GM18909 (cell line): ENCODE measurements at regions not wholly inside any gene's neighbourhood (a gene's known extent, or its start where the extent isn't known, plus 50 kb on each side); places are given as distances from the start of the nearest gene placed in this dataset.
"Not testable (repeated sequence)": the region's sequence is repeated elsewhere in the genome, so short reads cannot be mapped to it uniquely, and the experiment has no call there.

ENCODE experiments used
- ATAC-seq: cut with Tn5 transposase; IDR thresholded peaks from one replicate; pipeline ENCODE4 v1.9.1; 2021; ENCODE audit warnings: mild to moderate bottlenecking; ENCODE audit not compliant: unreplicated experiment, poor library complexity

DNA sequence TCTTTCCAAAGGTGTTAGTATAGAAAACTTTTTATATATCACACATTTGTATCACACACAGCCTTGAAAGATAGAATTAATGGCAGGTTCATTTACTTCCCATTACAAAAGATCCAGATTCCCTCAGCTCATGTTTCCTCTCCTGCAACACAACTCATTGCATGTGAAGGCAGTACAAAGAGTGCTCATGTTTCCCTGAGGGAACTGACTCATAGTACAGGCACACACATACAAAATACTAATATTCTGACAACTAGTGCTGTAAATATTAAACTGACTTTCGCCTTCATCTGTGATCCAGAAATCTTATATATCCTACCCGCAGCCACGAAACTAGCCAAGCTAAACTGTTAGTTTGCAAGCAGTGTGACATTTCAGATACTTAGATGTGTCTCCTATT, 819.8 kb upstream of the PCDH7 start:
- no peak for ATAC-seq

DNA sequence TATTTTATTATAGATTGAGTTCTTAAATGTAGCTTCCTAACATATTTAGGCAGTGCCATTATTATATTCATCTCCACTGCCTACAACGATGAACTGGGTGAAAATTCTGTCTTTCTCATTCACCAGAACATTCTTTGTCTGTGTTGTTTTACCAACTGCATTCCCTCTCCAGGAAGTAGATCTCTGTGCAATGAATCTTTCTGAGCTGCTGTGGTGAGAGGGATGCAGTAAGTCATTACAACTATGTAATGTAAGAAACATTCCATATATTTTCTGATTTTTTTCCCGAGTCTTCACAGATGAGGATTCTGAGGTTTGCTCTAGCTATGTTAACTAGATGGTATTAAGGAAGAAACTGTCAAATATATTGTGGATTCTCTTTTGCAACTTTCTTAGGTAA, 811.9 kb upstream of the PCDH7 start:
- no peak for ATAC-seq

GRCh38 chr4:29927895-29928294, 792.3 kb upstream of the PCDH7 start:
- ATAC-seq, result no peak

- ATAC-seq, result no peak
Observed at GRCh38 chr4:29948451-29948850, 771.7 kb upstream of the PCDH7 start.

GRCh38 chr4:29948858-29949257, 771.3 kb upstream of the PCDH7 start:
- no peak for ATAC-seq

GRCh38 chr4:29966386-29966785, 753.8 kb upstream of the PCDH7 start:
- no peak for ATAC-seq

DNA sequence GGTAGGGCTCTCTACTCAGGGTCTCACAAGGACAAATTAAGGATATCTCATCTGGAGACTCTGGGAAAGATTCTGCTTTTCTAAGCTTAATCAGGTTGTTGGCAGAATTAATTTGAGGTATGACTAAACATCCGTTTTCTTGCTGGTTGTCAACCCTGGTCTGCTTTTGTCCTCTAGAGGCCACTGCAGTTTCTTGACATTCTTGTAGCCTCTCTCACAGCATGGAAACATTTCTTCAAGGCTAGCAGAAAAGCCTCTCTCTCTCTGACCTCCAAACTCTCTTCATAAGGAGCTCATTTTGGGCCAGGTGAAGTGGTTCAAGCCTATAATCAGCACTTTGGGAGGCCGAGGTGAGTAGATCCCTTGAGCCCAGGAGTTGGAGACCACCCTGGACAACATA, 749.5 kb upstream of the PCDH7 start:
- no peak for ATAC-seq

GRCh38 chr4:29972121-29972520, 748.0 kb upstream of the PCDH7 start:
- no peak for ATAC-seq

- no peak for ATAC-seq
Observed at GRCh38 chr4:29983890-29984289, 736.3 kb upstream of the PCDH7 start.

- no peak for ATAC-seq
Observed at GRCh38 chr4:30001628-30002027, 718.5 kb upstream of the PCDH7 start.

GRCh38 chr4:30002341-30002740, 717.8 kb upstream of the PCDH7 start:
- ATAC-seq, result no peak

DNA sequence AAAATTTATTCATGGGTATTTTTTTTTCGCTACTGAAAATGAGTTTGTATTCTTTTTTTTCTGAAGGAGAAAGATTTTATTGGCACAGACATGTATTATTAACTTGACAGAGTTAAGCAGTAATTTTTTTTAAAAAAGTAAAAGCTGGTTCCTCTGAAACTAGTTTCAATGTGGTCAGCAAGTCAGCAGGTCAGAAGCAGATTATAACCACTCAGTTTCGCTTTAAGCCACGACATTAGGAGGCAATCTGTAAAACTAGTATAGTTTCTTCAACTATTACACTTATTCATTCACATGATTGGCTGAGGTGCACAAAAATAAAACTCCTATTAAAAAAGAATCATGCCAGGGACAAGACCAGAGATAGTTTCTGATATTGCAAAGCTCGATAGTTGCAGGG, 714.2 kb upstream of the PCDH7 start:
- ATAC-seq, result no peak

GRCh38 chr4:30024526-30024925, 695.6 kb upstream of the PCDH7 start:
- no peak for ATAC-seq

GRCh38 chr4:30028826-30029225, 691.3 kb upstream of the PCDH7 start:
- ATAC-seq, result no peak

- ATAC-seq, result no peak
Observed at GRCh38 chr4:30056016-30056766, 664.0 kb upstream of the PCDH7 start.

DNA sequence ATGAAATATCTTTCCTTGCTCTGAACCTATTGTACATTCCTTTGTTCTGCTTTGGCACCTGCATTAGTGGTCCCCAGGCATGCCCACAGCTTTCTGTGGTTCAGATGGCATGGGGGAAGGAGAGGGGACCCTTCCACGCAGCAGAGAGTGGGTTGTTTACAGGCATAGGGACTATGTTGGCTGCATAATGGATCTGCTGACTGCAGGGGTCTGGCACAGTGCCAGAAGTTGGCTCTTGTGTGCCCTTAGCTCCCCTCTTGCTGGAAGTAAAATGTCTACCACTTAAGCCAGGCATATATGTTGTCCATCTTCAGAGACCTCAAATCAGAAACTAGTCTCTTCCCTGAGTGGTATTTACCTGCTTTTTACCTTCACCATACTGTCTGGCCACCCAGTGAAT, 651.9 kb upstream of the PCDH7 start:
- ATAC-seq, result no peak

DNA sequence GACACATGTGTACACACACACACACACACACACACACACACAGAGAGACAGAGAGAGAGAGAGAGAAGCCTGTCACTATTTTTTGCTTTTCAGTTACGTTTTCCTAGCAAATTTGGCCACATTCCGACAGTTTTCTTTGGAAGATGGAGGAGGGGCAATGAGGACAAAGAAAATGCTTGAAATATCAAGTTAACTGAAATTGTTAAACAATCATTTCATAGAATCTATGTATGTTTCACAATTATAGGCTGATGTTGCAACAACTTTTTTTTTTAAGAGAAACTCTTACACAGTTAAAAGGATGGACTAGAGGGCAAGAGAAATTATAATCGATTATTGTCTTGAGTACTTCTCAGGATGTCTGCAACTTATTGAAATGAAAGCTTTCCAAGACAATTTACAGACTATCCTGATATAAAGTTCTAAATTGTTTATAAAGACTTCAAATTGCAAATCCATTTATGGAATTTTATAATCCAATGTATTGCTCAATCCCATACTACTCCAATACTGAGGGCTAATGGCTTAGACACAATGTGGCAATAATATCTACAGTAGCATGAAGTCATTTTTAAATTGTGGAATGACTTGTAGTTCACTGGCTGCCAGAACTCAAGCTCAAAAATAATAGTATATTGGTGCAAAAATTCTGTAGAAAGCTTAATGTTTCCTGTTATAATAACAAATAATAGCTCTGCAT, 647.0 kb upstream of the PCDH7 start:
- ATAC-seq, result no peak

GRCh38 chr4:30092420-30093128, 627.6 kb upstream of the PCDH7 start:
- ATAC-seq, result not testable (repeated sequence)

GRCh38 chr4:30094887-30095286, 625.3 kb upstream of the PCDH7 start:
- ATAC-seq, result no peak

- ATAC-seq, result no peak
Observed at GRCh38 chr4:30103455-30103854, 616.7 kb upstream of the PCDH7 start.

- ATAC-seq, result no peak
Observed at GRCh38 chr4:30116401-30116800, 603.8 kb upstream of the PCDH7 start.
